ENCODE measurements at regions not wholly inside any gene's neighbourhood (a gene's known extent, or its start where the extent isn't known, plus 50 kb on each side); places are given as distances from the start of the nearest gene placed in this dataset.

DNA sequence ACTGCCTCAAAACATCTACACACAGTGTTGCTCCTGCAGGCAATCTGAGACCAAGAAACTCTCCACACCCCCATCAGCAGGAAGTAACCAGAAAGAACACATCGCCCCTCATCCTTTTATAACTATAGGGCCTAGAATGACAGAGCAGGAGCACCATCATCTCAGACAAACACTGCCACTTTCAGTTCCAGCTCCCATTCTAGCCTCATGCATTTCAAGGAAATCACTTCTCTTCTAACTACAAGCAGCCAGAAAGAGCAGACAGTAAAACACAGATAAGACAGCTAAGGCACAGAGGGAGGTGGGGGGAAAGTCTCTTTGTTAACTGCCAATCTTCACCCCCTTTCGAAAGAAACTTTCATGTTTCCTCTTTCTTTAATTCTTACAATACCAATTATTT, 102.6 kb upstream of the TENT5D start:
- Histone ChIP-seq H3K4me3 (ENCODE audit: control extremely low read depth in 1 of 5, extremely low read depth in 1 of 5, insufficient read depth in 1 of 5, low read depth in 2 of 5, low read length in 4 of 5) (no peak overlapping the region), H2AFZ (ENCODE audit: insufficient read depth, low read depth, low read length, poor library complexity, severe bottlenecking) (no peak overlapping the region), H3K79me2 (ENCODE audit: control insufficient read depth, insufficient read depth, low read length) (no peaks in the 10 kb centered on the region), H3K27me3 (replicated peaks in 1 of 4; ENCODE audit: control extremely low read depth in 1 of 4, control insufficient read depth in 3 of 4, insufficient read depth in 4 of 4, low read length in 3 of 4) (no peaks in the 10 kb centered on the region), H3K4me2 (replicated peaks; ENCODE audit: low read depth, low read length, poor library complexity, severe bottlenecking) (no peak overlapping the region), H3K36me3 (replicated peaks in 1 of 2; ENCODE audit: control extremely low read depth in 1 of 2, control insufficient read depth in 1 of 2, extremely low read depth in 1 of 2, insufficient read depth in 2 of 2, low read length in 1 of 2) (no peaks in the 10 kb centered on the region), H4K20me1 (ENCODE audit: control insufficient read depth, insufficient read depth, low read length, poor library complexity, severe bottlenecking) (no peaks in the 10 kb centered on the region), H3K9ac (ENCODE audit: low read length) (no peak overlapping the region), H3K4me1 (ENCODE audit: control insufficient read depth in 2 of 2, insufficient read depth in 2 of 2, low read length in 2 of 2) (no peaks in the 10 kb centered on the region), H3K27ac (ENCODE audit: low read length in 2 of 2) (no peak overlapping the region), H3K9me3 (ENCODE audit: control extremely low read depth in 1 of 3, control insufficient read depth in 2 of 3, insufficient read depth in 1 of 3, low read length in 2 of 3) (peaks cover 0 to 6% (median 0%) of the 10 kb centered on the region in 3 donors)
- Mint-ChIP-seq H3K4me3 (no peak overlapping the region), H3K27ac (no peak overlapping the region), H3K9me3 (ENCODE audit: insufficient read depth) (no peaks in the 10 kb centered on the region), H3K27me3 (no peaks in the 10 kb centered on the region), H3K4me1 (no peaks in the 10 kb centered on the region)
- TF ChIP-seq EZH2 (IDR thresholded peaks at IDR 0.05; ENCODE audit: borderline replicate concordance, insufficient read depth, low read depth, low read length, poor library complexity, severe bottlenecking) = no peak
- TF ChIP-seq, protein P1, sequence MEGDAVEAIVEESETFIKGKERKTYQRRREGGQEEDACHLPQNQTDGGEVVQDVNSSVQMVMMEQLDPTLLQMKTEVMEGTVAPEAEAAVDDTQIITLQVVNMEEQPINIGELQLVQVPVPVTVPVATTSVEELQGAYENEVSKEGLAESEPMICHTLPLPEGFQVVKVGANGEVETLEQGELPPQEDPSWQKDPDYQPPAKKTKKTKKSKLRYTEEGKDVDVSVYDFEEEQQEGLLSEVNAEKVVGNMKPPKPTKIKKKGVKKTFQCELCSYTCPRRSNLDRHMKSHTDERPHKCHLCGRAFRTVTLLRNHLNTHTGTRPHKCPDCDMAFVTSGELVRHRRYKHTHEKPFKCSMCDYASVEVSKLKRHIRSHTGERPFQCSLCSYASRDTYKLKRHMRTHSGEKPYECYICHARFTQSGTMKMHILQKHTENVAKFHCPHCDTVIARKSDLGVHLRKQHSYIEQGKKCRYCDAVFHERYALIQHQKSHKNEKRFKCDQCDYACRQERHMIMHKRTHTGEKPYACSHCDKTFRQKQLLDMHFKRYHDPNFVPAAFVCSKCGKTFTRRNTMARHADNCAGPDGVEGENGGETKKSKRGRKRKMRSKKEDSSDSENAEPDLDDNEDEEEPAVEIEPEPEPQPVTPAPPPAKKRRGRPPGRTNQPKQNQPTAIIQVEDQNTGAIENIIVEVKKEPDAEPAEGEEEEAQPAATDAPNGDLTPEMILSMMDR (IDR thresholded peaks at IDR 0.05) = no peak
- WGBS (ENCODE audit: insufficient coverage) = no CpG with 5 or more reads among the region's 2 CpGs
- DNase-seq = no peak
- CTCF ChIA-PET = no interaction called here
- ATAC-seq (ENCODE audit: low read depth) = no peak
- POLR2A ChIA-PET = no interaction called here
- intact Hi-C loops (cut with micrococcal nuclease) = no loop called here

DNA sequence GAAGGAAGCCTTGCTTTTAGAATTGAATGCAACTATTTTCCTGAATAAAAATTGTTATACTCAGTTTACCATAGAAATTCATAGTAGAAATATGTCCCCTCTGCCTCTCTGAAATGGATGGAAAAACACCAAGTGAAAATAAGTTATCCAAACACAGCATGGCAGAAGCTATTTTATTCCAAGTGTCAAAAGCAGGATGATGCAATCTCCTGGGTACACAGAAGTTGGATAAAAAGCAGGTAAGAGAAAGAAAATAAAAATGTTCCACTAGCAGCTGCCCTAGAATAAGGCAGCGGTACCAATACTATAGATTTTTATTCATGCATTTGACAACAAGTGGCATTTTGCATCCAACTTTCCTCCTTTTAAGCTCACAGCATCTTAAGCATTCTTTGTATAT, 89.0 kb upstream of the TENT5D start:
- H3K4me1 Mint-ChIP-seq = no peaks in the 10 kb centered on the region
- Histone ChIP-seq H3K4me3 (ENCODE audit: control extremely low read depth in 1 of 5, extremely low read depth in 1 of 5, insufficient read depth in 1 of 5, low read depth in 2 of 5, low read length in 4 of 5) (no peak overlapping the region), H3K4me1 (ENCODE audit: control insufficient read depth in 2 of 2, insufficient read depth in 2 of 2, low read length in 2 of 2) (no peaks in the 10 kb centered on the region), H3K36me3 (replicated peaks in 1 of 2; ENCODE audit: control extremely low read depth in 1 of 2, control insufficient read depth in 1 of 2, extremely low read depth in 1 of 2, insufficient read depth in 2 of 2, low read length in 1 of 2) (no peaks in the 10 kb centered on the region), H3K27me3 (replicated peaks in 1 of 4; ENCODE audit: control extremely low read depth in 1 of 4, control insufficient read depth in 3 of 4, insufficient read depth in 4 of 4, low read length in 3 of 4) (no peaks in the 10 kb centered on the region), H2AFZ (ENCODE audit: insufficient read depth, low read depth, low read length, poor library complexity, severe bottlenecking) (no peak overlapping the region), H4K20me1 (ENCODE audit: control insufficient read depth, insufficient read depth, low read length, poor library complexity, severe bottlenecking) (no peaks in the 10 kb centered on the region), H3K79me2 (ENCODE audit: control insufficient read depth, insufficient read depth, low read length) (no peaks in the 10 kb centered on the region), H3K9ac (ENCODE audit: low read length) (no peak overlapping the region), H3K27ac (ENCODE audit: low read length in 2 of 2) (no peak overlapping the region), H3K4me2 (replicated peaks; ENCODE audit: low read depth, low read length, poor library complexity, severe bottlenecking) (no peak overlapping the region), H3K9me3 (ENCODE audit: control extremely low read depth in 1 of 3, control insufficient read depth in 2 of 3, insufficient read depth in 1 of 3, low read length in 2 of 3) (no peaks in the 10 kb centered on the region)
- POLR2A ChIA-PET = no interaction called here
- H3K27ac Mint-ChIP-seq = no peak overlapping the region
- TF ChIP-seq EZH2 (IDR thresholded peaks at IDR 0.05; ENCODE audit: borderline replicate concordance, insufficient read depth, low read depth, low read length, poor library complexity, severe bottlenecking) = no peak
- TF ChIP-seq, protein P1 (IDR thresholded peaks at IDR 0.05) = no peak
- no CpG with 5 or more reads among the region's 1 CpG for WGBS (ENCODE audit: insufficient coverage)
- no peaks in the 10 kb centered on the region for H3K9me3 Mint-ChIP-seq (ENCODE audit: insufficient read depth)
- CTCF ChIA-PET = no interaction called here
- intact Hi-C loops (cut with micrococcal nuclease) = no loop called here
- no peak overlapping the region for H3K4me3 Mint-ChIP-seq
- no peaks in the 10 kb centered on the region for H3K27me3 Mint-ChIP-seq
- ATAC-seq (ENCODE audit: low read depth) = no peak
- DNase-seq = no peak
